ENCODE measurements at regions not wholly inside any gene's neighbourhood (a gene's known extent, or its start where the extent isn't known, plus 50 kb on each side); places are given as distances from the start of the nearest gene placed in this dataset.
"Not testable (repeated sequence)": the region's sequence is repeated elsewhere in the genome, so short reads cannot be mapped to it uniquely, and the experiment has no call there.

- DNase-seq = no peak
Observed at GRCh38 chr3:165716592-165716991, 120.6 kb downstream of the BCHE start.

- DNase-seq = no peak
Observed at GRCh38 chr3:165713479-165713878, 123.7 kb downstream of the BCHE start.

GRCh38 chr3:165712382-165712781 lies 124.8 kb downstream of the BCHE start:
- no peak for DNase-seq

GRCh38 chr3:165697910-165698309 lies 139.3 kb downstream of the BCHE start:
- no peak for DNase-seq

GRCh38 chr3:165696496-165696895 lies 140.7 kb downstream of the BCHE start:
- DNase-seq = no peak

GRCh38 chr3:165683947-165684346 lies 153.3 kb downstream of the BCHE start:
- no peak for DNase-seq

GRCh38 chr3:165682734-165683133 lies 154.5 kb downstream of the BCHE start:
- DNase-seq = no peak

- no peak for DNase-seq
Observed at GRCh38 chr3:165669967-165670366, 167.3 kb downstream of the BCHE start.

GRCh38 chr3:165669504-165669903 lies 167.7 kb downstream of the BCHE start:
- DNase-seq = no peak

GRCh38 chr3:165667676-165668075 lies 169.5 kb downstream of the BCHE start:
- DNase-seq = no peak

- DNase-seq = no peak
Observed at GRCh38 chr3:165658027-165658426, 179.2 kb downstream of the BCHE start.

- no peak for DNase-seq
Observed at GRCh38 chr3:165653130-165653778, 184.0 kb downstream of the BCHE start.

- DNase-seq = not testable (repeated sequence)
Observed at GRCh38 chr3:165649282-165649681, 187.9 kb downstream of the BCHE start.

GRCh38 chr3:165645191-165645590 lies 192.0 kb downstream of the BCHE start:
- DNase-seq = no peak

GRCh38 chr3:165644331-165644730 lies 192.9 kb downstream of the BCHE start:
- DNase-seq = no peak

- DNase-seq = no peak
Observed at GRCh38 chr3:165643425-165643824, 193.8 kb downstream of the BCHE start.

GRCh38 chr3:165642761-165643420 lies 194.3 kb downstream of the BCHE start:
- DNase-seq = peak in 2 of 51 donors; percentile 1 to 7

- no peak for DNase-seq
Observed at GRCh38 chr3:165641569-165642310, 195.5 kb downstream of the BCHE start.

GRCh38 chr3:165640970-165641369 lies 196.3 kb downstream of the BCHE start:
- DNase-seq = no peak

GRCh38 chr3:165640031-165640430 lies 197.2 kb downstream of the BCHE start:
- no peak for DNase-seq

- DNase-seq = no peak
Observed at GRCh38 chr3:165638034-165638433, 199.2 kb downstream of the BCHE start.

GRCh38 chr3:165636684-165637015 lies 200.6 kb downstream of the BCHE start:
- no peak for DNase-seq
